ENCODE measurements at regions not wholly inside any gene's neighbourhood (a gene's known extent, or its start where the extent isn't known, plus 50 kb on each side); places are given as distances from the start of the nearest gene placed in this dataset.
A peak's percentile ranks its signal among the peaks of the same experiment; 100 is the strongest.

- DNase-seq, result no peak
Measured at GRCh38 chr11:106464728-106465127, 387.3 kb downstream of the AASDHPPT start.

- DNase-seq, result peak in 1 of 2 experiments; percentile 34
Measured at GRCh38 chr11:106466521-106467080, 389.1 kb downstream of the AASDHPPT start.

GRCh38 chr11:106467501-106467900, 390.0 kb downstream of the AASDHPPT start:
- no peak for DNase-seq

- no peak for DNase-seq
Measured at GRCh38 chr11:106468086-106468485, 390.6 kb downstream of the AASDHPPT start.

- no peak for DNase-seq
Measured at GRCh38 chr11:106468531-106468930, 391.1 kb downstream of the AASDHPPT start.

GRCh38 chr11:106470230-106470629, 392.8 kb downstream of the AASDHPPT start:
- no peak for DNase-seq

GRCh38 chr11:106471276-106471675, 393.8 kb downstream of the AASDHPPT start:
- no peak for DNase-seq

GRCh38 chr11:106473089-106473722, 395.7 kb downstream of the AASDHPPT start:
- peak; percentile 63 to 93 for DNase-seq

GRCh38 chr11:106474274-106474673, 396.8 kb downstream of the AASDHPPT start:
- DNase-seq, result no peak

- no peak for DNase-seq
Measured at GRCh38 chr11:106475181-106475580, 397.7 kb downstream of the AASDHPPT start.

GRCh38 chr11:106477776-106478175, 400.3 kb downstream of the AASDHPPT start:
- no peak for DNase-seq

- no peak for DNase-seq
Measured at GRCh38 chr11:106479646-106480045, 402.2 kb downstream of the AASDHPPT start.

- no peak for DNase-seq
Measured at GRCh38 chr11:106480581-106481190, 403.2 kb downstream of the AASDHPPT start.

- DNase-seq, result peak in 1 of 2 experiments; percentile 49
Measured at GRCh38 chr11:106482917-106483785, 405.7 kb downstream of the AASDHPPT start.

GRCh38 chr11:106491751-106492150, 414.3 kb downstream of the AASDHPPT start:
- DNase-seq, result peak in 1 of 2 experiments; percentile 13

GRCh38 chr11:106493751-106494150, 416.3 kb downstream of the AASDHPPT start:
- no peak for DNase-seq

GRCh38 chr11:106495046-106495445, 417.6 kb downstream of the AASDHPPT start:
- peak in 1 of 2 experiments; percentile 56 for DNase-seq

GRCh38 chr11:106496677-106497076, 419.2 kb downstream of the AASDHPPT start:
- DNase-seq, result no peak

GRCh38 chr11:106497321-106497720, 419.9 kb downstream of the AASDHPPT start:
- no peak for DNase-seq

- DNase-seq, result no peak
Measured at GRCh38 chr11:106497822-106498221, 420.4 kb downstream of the AASDHPPT start.

- no peak for DNase-seq
Measured at GRCh38 chr11:106503901-106504300, 426.4 kb downstream of the AASDHPPT start.

- no peak for DNase-seq
Measured at GRCh38 chr11:106507645-106508306, 430.3 kb downstream of the AASDHPPT start.

- DNase-seq, result no peak
Measured at GRCh38 chr11:106514706-106515105, 437.2 kb downstream of the AASDHPPT start.

All from NCI-H446 (cell line).